SKM-1 treated with dmso at 0.1 percent for 144 hours (cell line): ENCODE measurements at regions not wholly inside any gene's neighbourhood (a gene's known extent, or its start where the extent isn't known, plus 50 kb on each side); places are given as distances from the start of the nearest gene placed in this dataset.
"Not testable (repeated sequence)": the region's sequence is repeated elsewhere in the genome, so short reads cannot be mapped to it uniquely, and the experiment has no call there.

Experiments
- DNase-seq: peaks from one replicate; lab custom pipeline; 2025; ENCODE audit not compliant: unreplicated experiment; lab: John Stamatoyannopoulos, UW

- DNase-seq, result no peak
These were observed 89.9 kb upstream of the HAPLN1 start for GRCh38 chr5:83810511-83810910.

DNA sequence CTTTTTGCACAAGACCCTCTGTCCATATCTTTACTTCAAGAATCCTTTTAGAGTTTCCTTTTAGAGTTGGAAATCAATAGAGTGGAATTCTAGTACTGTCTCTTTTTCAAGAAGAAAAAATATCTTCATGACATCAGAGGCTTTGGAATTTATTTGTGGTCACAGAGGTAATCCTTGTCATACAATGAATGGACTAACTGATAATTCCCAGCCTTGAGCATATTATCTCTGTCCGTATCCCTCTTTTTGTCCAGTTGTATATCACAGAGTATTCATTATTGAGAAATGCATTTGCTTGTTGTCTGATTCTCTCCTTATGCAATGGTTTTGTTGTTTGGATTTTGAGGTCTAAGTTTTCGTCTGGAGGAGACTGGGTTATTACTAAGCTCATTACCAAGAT, 82.0 kb upstream of the HAPLN1 start:
- no peak for DNase-seq

DNA sequence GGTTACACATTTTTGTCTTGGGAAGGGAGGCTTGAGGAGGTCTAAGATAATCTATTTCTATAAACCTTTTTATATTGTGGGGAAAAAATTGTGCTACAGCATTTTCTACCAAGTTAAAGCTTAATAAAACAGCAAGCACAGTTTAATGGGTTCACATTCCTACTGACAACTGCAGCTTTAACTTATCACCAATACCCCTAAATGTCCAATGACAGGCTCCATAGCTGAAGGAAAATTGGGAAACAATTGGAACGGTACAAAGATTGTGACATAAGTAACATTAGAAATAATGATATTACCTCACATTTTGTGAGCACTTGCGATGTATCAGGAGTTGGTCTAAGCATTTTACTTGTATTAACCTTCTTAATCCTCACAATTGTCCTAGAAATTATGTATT, 79.5 kb upstream of the HAPLN1 start:
- DNase-seq, result no peak

GRCh38 chr5:83799020-83799419, 78.4 kb upstream of the HAPLN1 start:
- DNase-seq, result not testable (repeated sequence)

DNA sequence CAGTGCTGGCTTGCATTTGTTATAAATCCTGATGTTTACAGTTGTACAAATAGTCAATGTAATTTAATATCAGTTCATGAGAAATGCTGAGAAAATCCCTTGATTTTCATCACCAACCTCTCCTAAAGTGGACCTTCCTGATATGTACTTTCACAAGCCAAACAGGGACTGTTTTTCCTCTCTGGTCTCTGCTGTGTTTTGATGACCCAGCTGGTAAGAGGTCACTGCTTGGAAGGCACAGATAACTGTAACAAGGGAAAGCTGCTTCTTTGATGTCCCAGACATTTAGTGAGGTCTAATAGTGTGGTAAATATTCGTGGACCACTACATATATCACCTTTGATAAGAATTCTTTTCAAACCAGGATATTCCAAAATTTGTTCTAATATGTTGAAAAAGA, 68.7 kb upstream of the HAPLN1 start:
- no peak for DNase-seq

- no peak for DNase-seq
These were observed 67.0 kb upstream of the HAPLN1 start for GRCh38 chr5:83787631-83788030.

GRCh38 chr5:83785176-83785668, 64.6 kb upstream of the HAPLN1 start:
- DNase-seq, result no peak

GRCh38 chr5:83780699-83781350, 60.2 kb upstream of the HAPLN1 start:
- no peak for DNase-seq

- DNase-seq, result no peak
These were observed 57.2 kb upstream of the HAPLN1 start for GRCh38 chr5:83777856-83778255.

GRCh38 chr5:83776437-83777031, 55.9 kb upstream of the HAPLN1 start:
- no peak for DNase-seq
